Epithelial cell of esophagus (primary cell): ENCODE measurements at regions not wholly inside any gene's neighbourhood (a gene's known extent, or its start where the extent isn't known, plus 50 kb on each side); places are given as distances from the start of the nearest gene placed in this dataset.

ENCODE experiments used
- DNase-seq: peaks from one replicate; pipeline ENCODE4 v3.0.0; 2010; ENCODE audit warnings: low read depth
- H3K4me3 ChIP-seq: 2 replicates; pipeline ENCODE4 v1.5.1; 2011; ENCODE audit warnings: mild to moderate bottlenecking, low read length, control low read depth
- TF ChIP-seq, protein P1 (sequence below): IDR thresholded peaks from 2 replicates; pipeline ENCODE4 v1.5.1; 2011; ENCODE audit warnings: low read depth, mild to moderate bottlenecking, low read length, control low read depth, inconsistent platforms; ENCODE audit not compliant: insufficient read depth; ENCODE audit errors: missing control alignments

- TF ChIP-seq, protein P1, sequence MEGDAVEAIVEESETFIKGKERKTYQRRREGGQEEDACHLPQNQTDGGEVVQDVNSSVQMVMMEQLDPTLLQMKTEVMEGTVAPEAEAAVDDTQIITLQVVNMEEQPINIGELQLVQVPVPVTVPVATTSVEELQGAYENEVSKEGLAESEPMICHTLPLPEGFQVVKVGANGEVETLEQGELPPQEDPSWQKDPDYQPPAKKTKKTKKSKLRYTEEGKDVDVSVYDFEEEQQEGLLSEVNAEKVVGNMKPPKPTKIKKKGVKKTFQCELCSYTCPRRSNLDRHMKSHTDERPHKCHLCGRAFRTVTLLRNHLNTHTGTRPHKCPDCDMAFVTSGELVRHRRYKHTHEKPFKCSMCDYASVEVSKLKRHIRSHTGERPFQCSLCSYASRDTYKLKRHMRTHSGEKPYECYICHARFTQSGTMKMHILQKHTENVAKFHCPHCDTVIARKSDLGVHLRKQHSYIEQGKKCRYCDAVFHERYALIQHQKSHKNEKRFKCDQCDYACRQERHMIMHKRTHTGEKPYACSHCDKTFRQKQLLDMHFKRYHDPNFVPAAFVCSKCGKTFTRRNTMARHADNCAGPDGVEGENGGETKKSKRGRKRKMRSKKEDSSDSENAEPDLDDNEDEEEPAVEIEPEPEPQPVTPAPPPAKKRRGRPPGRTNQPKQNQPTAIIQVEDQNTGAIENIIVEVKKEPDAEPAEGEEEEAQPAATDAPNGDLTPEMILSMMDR = no peak
- no peak overlapping the region for H3K4me3 ChIP-seq
- DNase-seq = peak; percentile 71
Observed at GRCh38 chr6:74170118-74170517, 474.1 kb downstream of the CD109 start.

DNA sequence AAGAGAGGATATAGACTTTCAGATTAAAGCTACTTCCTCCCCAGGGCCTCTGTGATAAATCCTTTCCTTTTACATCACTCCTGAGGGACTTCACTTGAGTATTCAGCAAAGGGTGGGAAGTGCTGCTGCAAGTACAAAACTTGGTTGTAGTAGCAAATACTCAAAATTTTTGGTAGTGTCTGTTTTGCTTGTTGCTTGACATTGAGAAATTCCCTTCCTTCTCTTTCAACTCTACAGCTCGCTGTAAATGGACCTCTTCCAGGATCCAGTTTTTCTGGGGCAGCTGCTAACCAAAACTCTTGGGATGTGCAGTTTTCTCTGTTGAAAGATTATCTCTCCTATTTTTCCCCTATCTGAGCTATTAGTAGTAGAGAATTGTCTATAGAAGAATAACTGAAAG lies 472.0 kb downstream of the CD109 start:
- DNase-seq = no peak
- TF ChIP-seq, protein P1 = no peak
- H3K4me3 ChIP-seq = no peak overlapping the region

DNA sequence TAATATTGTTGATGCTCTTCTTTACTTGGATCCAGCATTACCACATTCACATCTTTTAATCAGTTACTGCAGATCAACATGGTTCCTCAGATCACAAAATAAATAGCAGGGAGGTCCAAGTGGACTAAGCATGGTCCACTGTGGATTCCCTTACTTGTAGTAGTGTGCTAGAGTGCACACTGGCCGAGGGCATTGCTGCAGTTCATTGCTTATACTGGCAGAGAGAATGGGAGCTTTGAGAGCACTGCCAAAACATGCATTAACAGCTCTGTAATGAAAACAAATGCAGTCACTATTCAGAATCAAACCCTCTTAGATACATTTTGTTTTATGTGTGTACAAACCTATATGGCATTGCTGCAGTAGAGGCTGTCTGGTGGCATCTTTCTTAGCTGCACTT lies 471.5 kb downstream of the CD109 start:
- TF ChIP-seq, protein P1 = no peak
- DNase-seq = no peak
- no peak overlapping the region for H3K4me3 ChIP-seq

- TF ChIP-seq, protein P1 = no peak
- H3K4me3 ChIP-seq = no peak overlapping the region
- DNase-seq = peak; percentile 51
Observed at GRCh38 chr6:74166849-74167248, 470.8 kb downstream of the CD109 start.

GRCh38 chr6:74161380-74161779 lies 465.4 kb downstream of the CD109 start:
- no peak for DNase-seq
- H3K4me3 ChIP-seq = no peak overlapping the region
- TF ChIP-seq, protein P1 = no peak

GRCh38 chr6:74152096-74152675 lies 456.2 kb downstream of the CD109 start:
- TF ChIP-seq, protein P1 = no peak
- DNase-seq = no peak
- H3K4me3 ChIP-seq = no peak overlapping the region

DNA sequence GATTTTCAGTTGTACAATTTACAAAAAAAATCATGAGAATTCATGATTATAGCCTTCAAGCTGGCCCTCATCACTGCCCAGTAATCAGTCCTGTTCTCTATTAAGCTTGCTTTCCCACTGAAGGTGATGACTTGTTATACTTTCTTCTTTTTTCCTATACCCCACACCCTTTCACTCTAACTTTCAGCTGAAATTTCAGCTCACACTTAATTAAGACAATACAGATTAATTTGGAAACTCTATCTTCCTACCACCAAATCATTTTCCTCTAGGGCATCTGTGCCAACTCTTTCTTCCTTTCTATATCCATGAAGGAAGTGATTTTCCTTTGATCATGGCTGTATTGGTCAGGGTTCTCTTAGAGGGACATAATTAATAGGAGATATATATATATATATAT lies 449.9 kb downstream of the CD109 start:
- DNase-seq = no peak
- no peak overlapping the region for H3K4me3 ChIP-seq
- TF ChIP-seq, protein P1 = no peak
